ENCODE measurements at regions not wholly inside any gene's neighbourhood (a gene's known extent, or its start where the extent isn't known, plus 50 kb on each side); places are given as distances from the start of the nearest gene placed in this dataset.
A peak's percentile ranks its signal among the peaks of the same experiment; 100 is the strongest.

DNA sequence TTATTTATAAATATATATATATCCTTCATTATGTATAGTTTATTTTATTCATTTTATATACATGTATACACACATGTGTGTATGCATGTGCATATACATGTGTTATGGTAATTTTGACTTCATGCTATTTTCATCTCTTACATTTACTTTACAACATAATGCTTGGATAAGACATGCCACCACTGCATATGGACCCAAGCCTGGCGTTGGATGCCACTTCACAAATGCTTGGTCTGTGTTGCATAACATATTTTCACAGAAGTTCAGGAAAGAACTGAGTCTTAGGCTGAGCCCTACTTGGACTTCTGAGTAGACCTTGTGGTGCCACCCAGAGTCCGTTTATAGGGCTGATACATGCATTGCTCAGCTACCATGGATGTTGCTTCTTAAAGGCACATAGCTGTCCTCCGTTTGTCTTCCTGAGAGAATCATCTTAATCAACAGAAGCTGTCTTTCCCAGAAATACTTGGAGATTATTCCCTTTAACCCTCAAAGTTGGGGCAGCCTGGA, 337.8 kb downstream of the BTBD3 start:
- no peak overlapping the region for H3K4me3 ChIP-seq (replicated peaks; ENCODE audit: low read depth, low read length)
- DNase-seq (ENCODE audit: low read depth): peak; percentile 17
- TF ChIP-seq, protein P1, sequence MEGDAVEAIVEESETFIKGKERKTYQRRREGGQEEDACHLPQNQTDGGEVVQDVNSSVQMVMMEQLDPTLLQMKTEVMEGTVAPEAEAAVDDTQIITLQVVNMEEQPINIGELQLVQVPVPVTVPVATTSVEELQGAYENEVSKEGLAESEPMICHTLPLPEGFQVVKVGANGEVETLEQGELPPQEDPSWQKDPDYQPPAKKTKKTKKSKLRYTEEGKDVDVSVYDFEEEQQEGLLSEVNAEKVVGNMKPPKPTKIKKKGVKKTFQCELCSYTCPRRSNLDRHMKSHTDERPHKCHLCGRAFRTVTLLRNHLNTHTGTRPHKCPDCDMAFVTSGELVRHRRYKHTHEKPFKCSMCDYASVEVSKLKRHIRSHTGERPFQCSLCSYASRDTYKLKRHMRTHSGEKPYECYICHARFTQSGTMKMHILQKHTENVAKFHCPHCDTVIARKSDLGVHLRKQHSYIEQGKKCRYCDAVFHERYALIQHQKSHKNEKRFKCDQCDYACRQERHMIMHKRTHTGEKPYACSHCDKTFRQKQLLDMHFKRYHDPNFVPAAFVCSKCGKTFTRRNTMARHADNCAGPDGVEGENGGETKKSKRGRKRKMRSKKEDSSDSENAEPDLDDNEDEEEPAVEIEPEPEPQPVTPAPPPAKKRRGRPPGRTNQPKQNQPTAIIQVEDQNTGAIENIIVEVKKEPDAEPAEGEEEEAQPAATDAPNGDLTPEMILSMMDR (IDR thresholded peaks at IDR 0.05; ENCODE audit: low read length, missing control alignments): no peak

DNA sequence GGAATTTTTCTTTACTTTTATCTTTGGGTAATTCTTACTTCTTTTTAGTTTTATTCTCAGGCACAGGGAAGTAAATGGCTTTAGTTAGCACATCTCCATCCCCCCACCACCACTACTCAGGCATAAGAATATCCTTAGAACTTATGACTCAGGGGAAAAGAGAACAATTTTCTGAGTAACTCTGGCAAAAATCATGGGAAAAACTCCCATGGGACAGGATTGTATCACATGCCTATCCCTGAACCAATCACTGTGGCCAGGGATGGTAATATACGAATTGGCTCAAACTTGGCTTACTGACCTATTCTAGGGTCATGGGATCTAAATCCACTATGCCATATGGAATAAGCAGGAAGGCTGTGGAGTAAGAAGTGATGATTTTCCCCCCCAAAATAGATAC, 339.1 kb downstream of the BTBD3 start:
- TF ChIP-seq, protein P1 (IDR thresholded peaks at IDR 0.05; ENCODE audit: low read length, missing control alignments): no peak
- no peak overlapping the region for H3K4me3 ChIP-seq (replicated peaks; ENCODE audit: low read depth, low read length)
- DNase-seq (ENCODE audit: low read depth): peak; percentile 3

DNA sequence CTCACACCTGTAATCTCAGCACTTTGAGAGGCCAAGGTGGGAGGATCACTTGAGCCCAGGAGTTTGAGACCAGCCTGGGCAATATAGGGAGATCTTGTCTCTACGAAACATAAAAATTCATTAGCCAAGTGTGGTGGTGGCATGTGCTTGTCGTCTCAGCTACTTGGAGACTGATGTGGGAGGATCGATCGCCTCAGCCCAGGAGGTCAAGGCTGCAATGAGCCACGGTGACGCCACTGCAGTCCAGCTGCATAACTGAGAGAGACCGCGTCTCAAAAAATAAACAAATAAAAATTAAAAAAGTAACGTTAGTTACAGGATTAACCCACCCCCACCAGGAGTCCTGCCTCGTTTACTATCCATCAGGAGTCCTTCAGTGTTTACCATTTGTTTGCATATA, 345.1 kb downstream of the BTBD3 start:
- TF ChIP-seq, protein P1 (IDR thresholded peaks at IDR 0.05; ENCODE audit: low read length, missing control alignments): no peak
- DNase-seq (ENCODE audit: low read depth): no peak
- H3K4me3 ChIP-seq (replicated peaks; ENCODE audit: low read depth, low read length): no peak overlapping the region

DNA sequence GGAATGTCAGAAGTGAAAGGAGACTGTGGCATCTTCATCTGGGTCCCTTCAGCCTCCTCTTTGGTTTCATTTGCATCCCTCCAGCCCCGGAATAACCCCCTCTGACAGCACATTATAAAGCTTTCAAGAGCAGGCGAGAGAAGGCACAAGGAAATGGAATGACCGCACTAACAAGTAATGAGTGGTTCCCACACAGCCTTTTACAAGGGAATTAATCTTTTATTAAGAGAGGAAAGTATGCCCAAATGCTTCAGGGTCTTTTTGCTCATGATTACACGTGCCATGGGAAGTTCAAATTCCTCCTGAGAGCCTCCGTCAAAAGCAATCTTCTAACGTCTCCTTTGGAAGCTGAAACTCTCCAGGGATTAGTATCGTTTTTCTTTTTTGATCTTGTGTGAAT, 347.0 kb downstream of the BTBD3 start:
- no peak overlapping the region for H3K4me3 ChIP-seq (replicated peaks; ENCODE audit: low read depth, low read length)
- TF ChIP-seq, protein P1 (IDR thresholded peaks at IDR 0.05; ENCODE audit: low read length, missing control alignments): no peak
- no peak for DNase-seq (ENCODE audit: low read depth)

DNA sequence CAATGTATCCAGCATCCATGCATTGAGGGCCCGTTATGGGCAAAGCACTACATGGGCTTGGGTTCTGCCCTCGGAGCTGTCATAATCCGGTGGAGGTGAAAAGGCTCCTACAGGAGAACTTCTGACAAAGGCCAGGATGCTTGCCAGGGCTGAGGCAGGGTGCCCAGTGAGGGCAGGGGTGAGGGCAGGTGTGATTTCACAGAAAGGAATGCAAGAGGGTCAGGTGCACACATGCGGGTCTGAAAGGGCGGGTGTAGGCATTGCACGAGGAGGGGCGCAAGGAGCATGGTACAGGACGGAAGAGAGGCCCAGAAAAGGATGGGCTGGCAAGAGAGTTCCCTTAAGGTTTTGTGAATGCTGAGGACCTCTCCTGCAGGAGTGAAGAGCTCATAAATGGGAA, 348.0 kb downstream of the BTBD3 start:
- DNase-seq (ENCODE audit: low read depth): no peak
- H3K4me3 ChIP-seq (replicated peaks; ENCODE audit: low read depth, low read length): no peak overlapping the region
- TF ChIP-seq, protein P1 (IDR thresholded peaks at IDR 0.05; ENCODE audit: low read length, missing control alignments): no peak

DNA sequence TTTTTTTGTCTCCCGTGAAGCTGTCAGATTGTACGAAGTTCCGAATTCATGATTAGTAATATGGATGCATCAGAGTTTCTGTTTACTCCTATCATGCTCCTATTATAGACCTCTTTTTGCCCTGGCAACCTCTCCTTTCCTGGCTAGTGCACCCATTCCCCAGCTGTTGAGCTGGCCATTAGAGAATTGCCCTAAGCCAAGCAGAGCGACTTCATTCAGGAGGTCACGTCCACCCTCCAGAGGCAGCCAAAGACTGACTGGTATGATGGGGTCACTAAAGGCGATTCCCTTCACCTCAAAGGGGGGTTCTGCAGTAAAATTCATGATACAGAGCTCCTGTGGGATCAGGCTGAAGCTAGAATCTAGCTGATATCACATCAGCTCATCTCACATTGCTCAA, 351.9 kb downstream of the BTBD3 start:
- TF ChIP-seq, protein P1 (IDR thresholded peaks at IDR 0.05; ENCODE audit: low read length, missing control alignments): no peak
- DNase-seq (ENCODE audit: low read depth): no peak
- H3K4me3 ChIP-seq (replicated peaks; ENCODE audit: low read depth, low read length): no peak overlapping the region

DNA sequence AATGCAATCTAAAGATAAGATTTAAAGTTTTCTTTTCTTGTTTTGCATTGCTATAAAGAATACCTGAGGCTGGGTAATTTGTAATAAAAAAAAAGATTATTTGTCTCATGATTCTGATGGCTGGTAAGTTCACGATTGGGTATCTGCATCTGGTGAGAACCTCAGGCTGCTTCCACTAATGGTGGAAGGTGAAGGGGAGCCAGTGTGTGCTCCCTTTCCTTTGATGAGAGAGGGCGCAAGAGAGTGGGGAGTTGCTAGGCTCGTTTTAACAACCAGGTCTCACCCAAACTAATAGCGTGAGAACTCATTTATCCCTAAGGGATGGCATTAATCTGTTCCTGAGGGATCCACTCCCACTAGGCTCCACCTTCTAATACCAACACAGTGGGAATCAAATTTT, 353.2 kb downstream of the BTBD3 start:
- no peak overlapping the region for H3K4me3 ChIP-seq (replicated peaks; ENCODE audit: low read depth, low read length)
- TF ChIP-seq, protein P1 (IDR thresholded peaks at IDR 0.05; ENCODE audit: low read length, missing control alignments): no peak
- DNase-seq (ENCODE audit: low read depth): no peak

Data from fibroblast of pulmonary artery (primary cell).